IPS-15b (cell line): ENCODE measurements at regions not wholly inside any gene's neighbourhood (a gene's known extent, or its start where the extent isn't known, plus 50 kb on each side); places are given as distances from the start of the nearest gene placed in this dataset.
"Not testable (repeated sequence)": the region's sequence is repeated elsewhere in the genome, so short reads cannot be mapped to it uniquely, and the experiment has no call there.

Experiments
- H3K27me3 ChIP-seq: one replicate; pipeline ENCODE4 v1.6.1; 2013; ENCODE audit warnings: low read length; ENCODE audit not compliant: control insufficient read depth, insufficient read depth
- H3K36me3 ChIP-seq: one replicate; pipeline ENCODE4 v1.6.1; 2013; ENCODE audit warnings: low read length; ENCODE audit not compliant: control insufficient read depth, insufficient read depth
- H3K4me1 ChIP-seq: one replicate; pipeline ENCODE4 v1.6.1; 2013; ENCODE audit warnings: mild to moderate bottlenecking, low read length; ENCODE audit not compliant: control insufficient read depth, insufficient read depth
- H3K4me3 ChIP-seq: one replicate; pipeline ENCODE4 v1.5.1; 2013; ENCODE audit warnings: low read depth, low read length
- H3K9ac ChIP-seq: one replicate; pipeline ENCODE4 v1.6.1; 2013; ENCODE audit warnings: low read depth, mild to moderate bottlenecking, low read length
- H3K9me3 ChIP-seq: one replicate; pipeline ENCODE4 v1.6.1; 2013; ENCODE audit warnings: mild to moderate bottlenecking, low read length; ENCODE audit not compliant: control insufficient read depth, insufficient read depth

DNA sequence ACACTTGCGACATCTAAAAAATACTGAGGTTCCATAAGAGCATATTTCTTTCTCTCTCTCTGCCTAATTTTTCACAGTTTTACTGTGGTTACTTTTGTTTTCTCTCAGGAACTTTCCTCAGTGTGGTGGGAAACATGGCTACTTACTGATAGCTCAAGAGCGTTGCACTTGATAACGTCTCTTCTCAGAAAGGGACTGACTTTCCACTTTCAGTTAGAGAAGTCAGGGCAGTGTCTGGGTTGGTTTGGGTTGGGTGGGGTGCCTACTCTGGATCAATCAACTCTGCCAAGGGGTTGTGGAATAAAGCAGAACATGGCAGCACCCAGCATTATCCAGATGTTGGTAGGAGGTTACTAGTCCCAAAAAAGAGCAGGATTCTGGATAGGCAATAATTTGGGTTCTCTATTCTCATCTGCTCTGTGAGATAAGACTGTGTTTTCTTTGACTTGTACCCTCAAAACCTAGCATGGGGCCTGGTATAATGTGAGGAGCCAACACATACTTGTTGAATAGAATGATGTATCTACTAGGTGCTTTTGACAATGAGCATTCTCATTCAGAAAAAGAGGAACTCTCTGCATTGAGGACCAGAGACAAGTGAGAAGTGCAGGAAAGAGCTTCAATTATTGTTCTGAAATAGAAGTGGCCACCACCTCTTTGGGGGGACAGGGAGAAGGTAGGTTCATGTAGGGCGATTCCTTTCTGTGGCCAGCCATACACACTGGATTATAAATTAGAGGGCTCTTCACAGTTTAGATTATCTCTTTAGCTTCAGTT is 315.7 kb downstream of the REEP3 start:
- H3K36me3 ChIP-seq, result no peaks in the 10 kb centered on the region

DNA sequence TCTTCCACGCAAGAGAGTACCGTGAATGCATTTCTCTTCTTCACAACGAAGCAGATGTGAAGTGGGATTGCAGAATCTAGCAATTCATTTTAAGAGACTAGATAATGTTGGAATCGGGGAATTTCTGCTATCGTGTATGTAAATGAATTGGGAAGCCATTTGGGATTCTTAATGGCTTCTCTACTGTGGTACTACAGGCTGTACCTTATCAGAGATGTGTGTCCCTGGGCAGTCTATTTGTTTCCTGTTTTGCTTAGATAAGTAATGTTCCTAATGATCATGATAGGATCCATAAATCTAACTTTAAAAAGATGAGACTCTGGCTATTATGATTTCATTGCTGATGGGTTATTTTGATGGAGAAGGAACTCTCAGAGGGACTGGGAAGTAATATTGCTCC is 320.6 kb downstream of the REEP3 start:
- Histone ChIP-seq H3K4me3 (no peak overlapping the region), H3K4me1 (no peaks in the 10 kb centered on the region), H3K9ac (no peak overlapping the region), H3K27me3 (no peaks in the 10 kb centered on the region), H3K9me3 (no peaks in the 10 kb centered on the region), H3K36me3 (no peaks in the 10 kb centered on the region)

More for the DNA sequence above, 315.7 kb downstream of the REEP3 start:
- no peaks in the 10 kb centered on the region for H3K4me1 ChIP-seq
- H3K9me3 ChIP-seq, result no peaks in the 10 kb centered on the region
- H3K27me3 ChIP-seq, result no peaks in the 10 kb centered on the region
- no peak overlapping the region for H3K9ac ChIP-seq
- no peak overlapping the region for H3K4me3 ChIP-seq

DNA sequence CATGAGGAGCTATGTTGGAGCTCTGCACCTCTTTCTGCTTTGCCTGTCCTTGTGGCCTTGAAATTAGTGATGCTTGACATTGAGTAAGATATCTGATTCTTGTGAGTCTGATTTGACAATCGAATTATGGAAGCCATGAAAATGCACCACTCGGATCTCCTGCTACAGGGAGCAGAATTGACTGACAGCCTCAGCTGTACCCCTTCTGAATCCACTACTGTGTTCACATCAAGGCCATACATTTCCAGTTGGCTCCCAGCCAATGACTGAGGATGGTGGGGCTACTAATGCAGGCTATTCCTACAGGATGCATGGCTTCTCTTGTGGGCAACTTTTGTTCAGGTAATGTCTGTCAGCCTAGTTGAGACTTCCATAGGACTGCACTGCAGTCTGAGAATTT is 321.9 kb downstream of the REEP3 start:
- H3K9ac ChIP-seq, result no peak overlapping the region
- no peaks in the 10 kb centered on the region for H3K4me1 ChIP-seq
- no peaks in the 10 kb centered on the region for H3K27me3 ChIP-seq
- H3K36me3 ChIP-seq, result peaks cover 4% of the 10 kb centered on the region
- H3K9me3 ChIP-seq, result peaks cover 4% of the 10 kb centered on the region
- H3K4me3 ChIP-seq, result no peak overlapping the region

DNA sequence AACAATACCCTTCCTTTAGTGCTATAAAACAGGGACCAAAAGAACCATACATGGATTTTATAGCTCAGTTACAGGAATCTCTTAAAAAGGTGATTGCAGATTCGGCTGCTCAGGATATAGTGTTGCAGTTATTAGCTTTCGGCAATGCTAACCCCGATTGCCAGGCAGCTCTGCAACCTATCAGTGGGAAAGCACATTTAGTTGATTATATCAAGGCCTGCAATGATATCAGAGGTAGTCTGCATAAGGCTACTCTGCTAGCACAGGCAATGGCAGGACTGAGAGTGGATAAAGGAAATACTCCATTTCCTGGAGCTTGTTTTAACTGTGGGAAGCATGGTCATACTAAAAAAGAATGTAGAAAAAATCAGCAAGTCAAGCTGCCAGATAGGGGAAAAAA is 327.7 kb downstream of the REEP3 start:
- H3K4me1 ChIP-seq, H3K27me3 ChIP-seq, H3K9ac ChIP-seq, H3K36me3 ChIP-seq, H3K9me3 ChIP-seq, H3K4me3 ChIP-seq: not testable (repeated sequence)

DNA sequence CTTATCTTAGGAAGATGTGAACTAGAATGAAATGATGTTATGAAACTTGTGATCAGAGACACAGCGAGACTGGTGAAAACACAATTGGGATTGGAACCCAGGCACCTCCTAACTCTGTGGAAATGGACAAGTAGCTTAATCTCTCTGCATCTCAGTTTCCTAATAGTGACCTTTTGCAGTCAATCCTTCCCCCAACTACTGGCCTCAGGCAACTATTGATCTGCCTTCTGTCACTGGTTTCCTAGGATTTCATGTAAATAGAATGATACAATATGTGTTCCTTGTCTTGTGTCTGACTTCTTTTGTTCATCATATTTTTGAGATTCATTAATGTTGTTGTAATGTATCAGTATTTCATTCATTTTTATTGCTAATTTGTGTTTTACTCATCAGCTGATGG is 341.7 kb downstream of the REEP3 start:
- Histone ChIP-seq H3K9ac (no peak overlapping the region), H3K36me3 (no peaks in the 10 kb centered on the region), H3K4me1 (peaks cover 4% of the 10 kb centered on the region)

DNA sequence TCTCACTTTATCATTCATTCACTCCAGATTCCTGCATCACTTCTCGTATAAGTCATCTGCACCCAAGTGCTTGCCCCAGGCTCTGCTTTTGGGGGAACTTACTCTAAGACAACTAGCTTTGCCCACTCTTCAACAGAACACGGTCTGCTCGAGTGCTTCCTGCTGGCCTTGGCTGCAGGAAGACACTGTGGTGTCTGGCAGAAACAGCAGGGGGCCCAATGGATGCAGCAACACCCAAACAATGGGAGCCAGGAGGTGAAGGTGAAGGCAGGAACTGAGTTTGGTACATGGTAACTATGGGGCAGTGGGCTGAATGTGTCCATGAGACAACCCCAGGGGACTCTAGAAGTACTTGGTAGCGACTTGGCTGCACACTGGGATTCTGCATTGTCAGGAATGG is 344.0 kb downstream of the REEP3 start:
- no peak overlapping the region for H3K4me3 ChIP-seq
- H3K9ac ChIP-seq, result no peak overlapping the region
- H3K9me3 ChIP-seq, result no peaks in the 10 kb centered on the region
- H3K4me1 ChIP-seq, result peaks cover 4% of the 10 kb centered on the region
- H3K27me3 ChIP-seq, result peaks cover 5% of the 10 kb centered on the region
- H3K36me3 ChIP-seq, result no peaks in the 10 kb centered on the region

More for the DNA sequence above, 341.7 kb downstream of the REEP3 start:
- Histone ChIP-seq H3K27me3 (peaks cover 5% of the 10 kb centered on the region), H3K4me3 (no peak overlapping the region), H3K9me3 (no peaks in the 10 kb centered on the region)

DNA sequence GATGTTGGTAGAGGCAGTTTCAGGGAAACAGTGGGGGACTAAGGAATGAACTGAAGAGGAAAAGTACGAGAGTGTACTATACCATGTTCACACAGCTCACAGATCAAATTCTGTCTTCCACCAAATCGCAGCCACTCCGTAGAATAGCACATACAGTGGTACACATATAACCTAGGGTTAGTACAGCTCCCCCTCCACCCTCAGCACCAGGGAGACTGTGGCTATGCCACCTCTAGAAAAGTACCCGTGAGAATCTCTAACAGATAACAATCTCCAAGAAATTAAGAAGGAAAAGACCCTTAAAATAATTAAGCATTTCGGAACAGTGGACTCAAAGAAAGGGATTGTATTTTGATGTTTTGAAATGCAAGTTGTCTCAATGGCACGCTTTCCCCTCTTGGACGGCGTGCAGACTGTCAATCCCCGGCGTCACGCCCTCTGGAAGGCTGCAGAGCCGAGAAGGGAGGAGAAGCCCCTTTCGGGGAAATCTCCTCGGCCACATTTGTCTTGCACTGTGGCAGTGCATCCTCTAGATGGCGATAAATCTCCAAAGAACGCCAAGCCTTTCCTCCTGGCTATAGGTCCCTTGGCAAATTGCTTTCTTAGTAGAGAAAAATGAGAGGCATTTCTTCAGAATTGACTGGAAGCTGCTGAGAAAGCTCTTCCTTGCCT is 345.0 kb downstream of the REEP3 start:
- Histone ChIP-seq H3K36me3 (no peaks in the 10 kb centered on the region), H3K27me3 (peaks cover 5% of the 10 kb centered on the region), H3K9ac (no peak overlapping the region), H3K9me3 (no peaks in the 10 kb centered on the region), H3K4me3 (peak overlapping the region; percentile 56), H3K4me1 (peaks cover 4% of the 10 kb centered on the region)

DNA sequence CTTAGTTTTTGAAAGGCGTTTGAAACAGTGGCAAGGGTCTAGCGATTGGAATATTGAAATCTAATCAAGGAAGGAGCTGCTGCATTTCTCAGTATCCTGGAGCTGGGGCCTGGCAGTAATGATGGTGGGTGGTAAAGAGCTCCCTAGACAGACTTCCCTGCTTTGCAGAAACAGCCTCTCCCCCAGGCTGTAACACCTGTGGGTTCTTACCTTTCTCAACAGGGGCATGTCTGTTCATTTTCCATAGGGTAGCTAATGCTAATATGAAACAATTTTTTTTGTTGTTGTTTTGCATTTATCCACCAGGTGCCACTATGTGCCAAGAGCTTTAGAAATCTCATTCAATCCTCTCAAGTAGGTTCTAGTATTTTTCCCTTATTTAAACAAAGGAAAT is 345.5 kb downstream of the REEP3 start:
- no peaks in the 10 kb centered on the region for H3K36me3 ChIP-seq
- H3K4me3 ChIP-seq, result no peak overlapping the region
- no peak overlapping the region for H3K9ac ChIP-seq
- peaks cover 5% of the 10 kb centered on the region for H3K27me3 ChIP-seq
- H3K9me3 ChIP-seq, result no peaks in the 10 kb centered on the region
- H3K4me1 ChIP-seq, result peaks cover 4% of the 10 kb centered on the region

DNA sequence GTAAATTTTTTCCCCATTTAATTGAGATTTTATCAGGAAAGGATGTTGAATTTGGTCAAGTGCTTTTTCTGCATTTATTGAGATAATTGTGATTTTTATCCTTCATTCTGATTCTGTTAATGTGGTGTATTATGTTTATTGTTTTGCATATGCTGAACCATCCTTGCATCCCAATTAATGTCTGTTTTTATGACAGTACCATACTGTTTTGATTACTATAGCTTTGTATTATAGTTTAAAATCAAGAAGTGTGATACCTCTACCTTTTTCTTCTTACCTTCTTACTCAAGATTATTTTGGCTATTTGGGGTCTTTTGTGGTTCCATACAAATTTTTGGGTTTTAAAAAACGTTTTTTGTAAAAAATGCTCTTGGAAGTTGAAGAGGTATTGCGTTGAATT is 357.2 kb downstream of the REEP3 start:
- Histone ChIP-seq H3K27me3 (no peaks in the 10 kb centered on the region), H3K9me3 (no peaks in the 10 kb centered on the region), H3K36me3 (no peaks in the 10 kb centered on the region), H3K4me1 (no peaks in the 10 kb centered on the region), H3K9ac (no peak overlapping the region), H3K4me3 (no peak overlapping the region)

DNA sequence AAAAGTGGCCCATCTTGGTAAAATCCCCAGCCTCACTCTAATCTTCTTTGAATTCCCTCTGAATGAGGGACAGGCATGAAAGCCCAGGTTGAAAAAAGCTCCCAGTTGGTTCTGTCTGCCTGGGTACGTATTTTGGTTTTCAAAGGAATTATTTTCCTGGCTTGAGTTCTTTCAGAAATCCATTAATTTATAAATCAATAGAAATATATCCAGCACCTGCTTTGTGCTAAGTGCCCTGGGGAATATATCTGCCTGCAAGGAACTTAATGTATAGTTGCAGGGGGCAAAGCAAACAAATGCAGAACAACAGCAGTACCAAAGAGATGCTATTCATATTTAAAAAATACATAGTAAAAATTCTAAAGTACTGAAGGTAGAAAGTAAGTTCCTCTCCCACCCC is 362.7 kb downstream of the REEP3 start:
- no peaks in the 10 kb centered on the region for H3K36me3 ChIP-seq
- H3K9ac ChIP-seq, result no peak overlapping the region
- H3K4me3 ChIP-seq, result no peak overlapping the region
- H3K27me3 ChIP-seq, result peaks cover under 1% of the 10 kb centered on the region
- H3K9me3 ChIP-seq, result no peaks in the 10 kb centered on the region
- peaks cover 3% of the 10 kb centered on the region for H3K4me1 ChIP-seq

DNA sequence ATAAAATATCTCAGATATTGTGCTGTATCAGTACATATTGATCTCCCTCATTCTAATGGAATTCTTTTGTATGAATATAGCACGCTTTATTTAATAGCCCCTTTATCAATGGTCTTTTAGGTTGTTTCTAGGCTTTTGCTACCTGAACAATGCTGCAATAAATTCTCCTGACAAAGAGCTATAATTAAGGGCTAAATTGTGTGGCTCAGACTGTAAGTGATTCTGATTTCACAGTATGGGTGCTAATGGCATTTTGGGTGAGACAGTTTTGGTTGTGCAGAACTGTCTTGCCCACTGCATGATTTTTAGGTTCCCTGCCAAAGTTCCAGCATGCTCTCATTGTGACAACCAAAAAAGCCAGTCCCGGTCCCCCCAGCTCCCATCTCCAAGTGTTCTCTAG is 363.2 kb downstream of the REEP3 start:
- Histone ChIP-seq H3K27me3 (peaks cover 2% of the 10 kb centered on the region), H3K4me3 (no peak overlapping the region), H3K36me3 (no peaks in the 10 kb centered on the region), H3K9me3 (no peaks in the 10 kb centered on the region), H3K4me1 (peaks cover 3% of the 10 kb centered on the region), H3K9ac (no peak overlapping the region)

DNA sequence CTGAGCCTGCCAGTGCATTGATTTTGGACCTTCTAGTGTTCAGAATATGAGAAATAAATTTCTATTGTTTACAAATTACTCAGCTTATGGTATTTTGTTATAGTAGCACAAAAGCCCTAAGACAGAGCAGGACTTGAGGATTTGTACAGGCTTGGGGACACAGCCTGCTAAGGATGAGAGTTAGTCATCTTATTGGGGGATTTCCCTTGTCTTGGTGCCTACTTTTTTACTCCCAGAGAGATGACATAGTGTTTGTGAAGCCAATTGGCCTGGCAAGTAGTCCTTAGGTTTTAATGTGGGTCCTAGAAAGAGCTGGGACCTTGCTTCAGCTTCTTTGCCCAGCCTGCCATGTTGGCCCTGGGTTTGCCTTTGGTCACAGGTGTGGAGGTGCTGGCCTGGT is 364.0 kb downstream of the REEP3 start:
- H3K4me1 ChIP-seq, result peaks cover 3% of the 10 kb centered on the region
- no peak overlapping the region for H3K4me3 ChIP-seq
- H3K36me3 ChIP-seq, result no peaks in the 10 kb centered on the region
- peaks cover 2% of the 10 kb centered on the region for H3K27me3 ChIP-seq
- H3K9me3 ChIP-seq, result no peaks in the 10 kb centered on the region
- no peak overlapping the region for H3K9ac ChIP-seq
